PC-3 (cell line): ENCODE measurements at regions not wholly inside any gene's neighbourhood (a gene's known extent, or its start where the extent isn't known, plus 50 kb on each side); places are given as distances from the start of the nearest gene placed in this dataset.

Experiments used
- ATAC-seq: fragments of 200-7000 bp; cut with Tn5 transposase; 2 replicates; pipeline ENCODE4 v1.9.1; 2020; ENCODE audit warnings: mild to moderate bottlenecking, moderate library complexity
- BruUV-seq: library from RNA; stranded (reverse); fragments of 400-500 nt; replicated peaks from 2 replicates; lab custom pipeline; 2021; lab: Mats Ljungman, UMichigan
- CTCF ChIA-PET: fragments of 300-600 bp; sonication (Branson Sonifier 250); formaldehyde crosslinking; loops from one replicate; lab custom pipeline; 2022; ENCODE audit warnings: antibody characterized with exemption; lab: Charles Lee
- POLR2A ChIA-PET: fragments of 300-600 bp; sonication (Branson Sonifier 250); formaldehyde crosslinking; loops from one replicate; lab custom pipeline; 2022; ENCODE audit warnings: antibody characterized with exemption; ENCODE audit not compliant: unreplicated experiment; lab: Charles Lee
- DNase-seq: peaks from one replicate; pipeline ENCODE4 v3.0.0-alpha.2; 2015
- H2AFZ ChIP-seq: fragments of 300-600 bp; sonication (generic); 2 replicates; pipeline ENCODE4 v1.6.0; 2016; ENCODE audit warnings: antibody characterized with exemption, low read length
- H3F3A ChIP-seq: fragments of 300-600 bp; sonication (generic); one replicate; pipeline ENCODE4 v1.6.0; 2017; ENCODE audit warnings: antibody characterized with exemption, low read length, control low read depth, mild to moderate bottlenecking; ENCODE audit not compliant: unreplicated experiment
- H3K27ac ChIP-seq: fragments of 300-600 bp; sonication (generic); 2 replicates; pipeline ENCODE4 v1.5.1; 2016; ENCODE audit warnings: mild to moderate bottlenecking, low read length
- H3K27me3 ChIP-seq: fragments of 300-600 bp; sonication (generic); 2 replicates; pipeline ENCODE4 v1.6.1; 2016; ENCODE audit warnings: low read length, mixed read lengths
- H3K36me3 ChIP-seq: fragments of 300-600 bp; sonication (generic); 2 replicates; pipeline ENCODE4 v1.6.1; 2016; ENCODE audit warnings: low read depth, mixed run types, low read length, mixed read lengths
- H3K4me1 ChIP-seq: fragments of 300-600 bp; sonication (generic); 2 replicates; pipeline ENCODE4 v1.5.1; 2016; ENCODE audit warnings: low read length; ENCODE audit not compliant: insufficient read depth
- H3K4me2 ChIP-seq: fragments of 300-600 bp; sonication (generic); 2 replicates; pipeline ENCODE4 v1.6.0; 2016; ENCODE audit warnings: low read length
- H3K4me3 ChIP-seq: fragments of 300-600 bp; sonication (generic); 2 replicates; pipeline ENCODE4 v1.5.1; 2016; ENCODE audit warnings: mild to moderate bottlenecking, low read length, mixed read lengths
- H3K79me2 ChIP-seq: fragments of 300-600 bp; sonication (generic); 2 replicates; pipeline ENCODE4 v1.6.1; 2017; ENCODE audit warnings: low read length, mixed read lengths
- H3K9ac ChIP-seq: fragments of 300-600 bp; sonication (generic); 2 replicates; pipeline ENCODE4 v1.6.0; 2016; ENCODE audit warnings: mild to moderate bottlenecking, low read length
- H3K9me2 ChIP-seq: fragments of 300-600 bp; sonication (generic); replicated peaks from 2 replicates; pipeline ENCODE4 v1.6.1; 2016; ENCODE audit warnings: mixed run types, low read length, mixed read lengths
- H3K9me3 ChIP-seq: fragments of 300-600 bp; sonication (generic); 2 replicates; pipeline ENCODE4 v1.6.1; 2016; ENCODE audit warnings: low read length, mixed read lengths
- H4K20me1 ChIP-seq: fragments of 300-600 bp; sonication (generic); 2 replicates; pipeline ENCODE4 v1.6.1; 2016; ENCODE audit warnings: low read length, mixed read lengths
- CTCF ChIP-seq: fragments of 300-600 bp; sonication (generic); conservative IDR thresholded peaks from 2 replicates; pipeline ENCODE4 v1.5.1; 2017; ENCODE audit warnings: antibody characterized with exemption, low read depth, mild to moderate bottlenecking, low read length
- EZH2 ChIP-seq: fragments of 300-600 bp; sonication (generic); IDR thresholded peaks from one replicate; pipeline ENCODE4 v1.6.1; 2017; ENCODE audit warnings: antibody characterized with exemption, mild to moderate bottlenecking, low read length; ENCODE audit not compliant: unreplicated experiment
- EZH2phosphoT487 ChIP-seq: fragments of 300-600 bp; sonication (generic); IDR thresholded peaks from 2 replicates; pipeline ENCODE4 v1.6.1; 2018; ENCODE audit warnings: mild to moderate bottlenecking, antibody characterized with exemption, low read length, borderline replicate concordance
- intact Hi-C: fragments of 100-400 bp; cut with micrococcal nuclease; formaldehyde crosslinking; loops from 2 replicates; pipeline ENCODE4 v1.9.0; 2023

- no TSS peak for BruUV-seq
- CTCF ChIA-PET: no interaction called here
Measured at GRCh38 chr20:22944062-22944461, 91.0 kb upstream of the SSTR4 start.

GRCh38 chr20:22944936-22945335 lies 90.2 kb upstream of the SSTR4 start:
- POLR2A ChIA-PET: no interaction called here
- H3K9ac ChIP-seq: no peak overlapping the region
- H3K4me3 ChIP-seq: no peak overlapping the region
- no peaks in the 10 kb centered on the region for H3K36me3 ChIP-seq
- H3K9me3 ChIP-seq: no peaks in the 10 kb centered on the region
- CTCF ChIA-PET: no interaction called here
- no peak overlapping the region for H3K4me2 ChIP-seq
- H3K27me3 ChIP-seq: no peaks in the 10 kb centered on the region
- no peak overlapping the region for H2AFZ ChIP-seq
- intact Hi-C loops: no loop called here
- no peak for DNase-seq
- ATAC-seq: no peak
- peaks cover 10% of the 10 kb centered on the region; the same call in 1 of the 2 replicates for H3K4me1 ChIP-seq
- H4K20me1 ChIP-seq: no peaks in the 10 kb centered on the region
- TF ChIP-seq EZH2 (no peak), EZH2phosphoT487 (no peak), CTCF (no peak)
- H3K27ac ChIP-seq: no peak overlapping the region
- H3F3A ChIP-seq: no peaks in the 10 kb centered on the region
- H3K79me2 ChIP-seq: no peaks in the 10 kb centered on the region
- no peaks in the 10 kb centered on the region for H3K9me2 ChIP-seq
- BruUV-seq: no TSS peak

More at GRCh38 chr20:22944062-22944461, 91.0 kb upstream of the SSTR4 start:
- no peaks in the 10 kb centered on the region for H3K9me2 ChIP-seq
- intact Hi-C loops: no loop called here
- no peak overlapping the region for H3K4me3 ChIP-seq
- H3K9ac ChIP-seq: no peak overlapping the region
- POLR2A ChIA-PET: no interaction called here
- H4K20me1 ChIP-seq: no peaks in the 10 kb centered on the region
- no peak overlapping the region for H2AFZ ChIP-seq
- H3K79me2 ChIP-seq: no peaks in the 10 kb centered on the region
- H3K27me3 ChIP-seq: no peaks in the 10 kb centered on the region
- H3F3A ChIP-seq: no peaks in the 10 kb centered on the region
- no peak for TF ChIP-seq EZH2phosphoT487
- no peak for TF ChIP-seq EZH2
- TF ChIP-seq CTCF: no peak
- H3K4me2 ChIP-seq: no peak overlapping the region
- DNase-seq (no peak), ATAC-seq (no peak)
- H3K4me1 ChIP-seq: 0 out of 2 replicates have a peak, but pooled peaks cover 4% of the 10 kb centered on the region
- no peak overlapping the region for H3K27ac ChIP-seq
- no peaks in the 10 kb centered on the region for H3K36me3 ChIP-seq
- no peaks in the 10 kb centered on the region for H3K9me3 ChIP-seq

GRCh38 chr20:22946596-22946995 lies 88.5 kb upstream of the SSTR4 start:
- DNase-seq (peak; percentile 28), ATAC-seq (no peak)
- H3K79me2 ChIP-seq: no peaks in the 10 kb centered on the region
- H3K36me3 ChIP-seq: no peaks in the 10 kb centered on the region
- no peaks in the 10 kb centered on the region for H3K9me3 ChIP-seq
- no peak for TF ChIP-seq EZH2
- POLR2A ChIA-PET: no interaction called here
- no peak overlapping the region for H3K9ac ChIP-seq
- intact Hi-C loops: no loop called here
- H4K20me1 ChIP-seq: no peaks in the 10 kb centered on the region
- H2AFZ ChIP-seq: no peak overlapping the region
- no TSS peak for BruUV-seq
- H3K9me2 ChIP-seq: no peaks in the 10 kb centered on the region
- H3K4me2 ChIP-seq: no peak overlapping the region
- H3K4me1 ChIP-seq: peaks cover 14% of the 10 kb centered on the region; the same call in 1 of the 2 replicates
- no peaks in the 10 kb centered on the region for H3K27me3 ChIP-seq
- no peak overlapping the region for H3K4me3 ChIP-seq
- H3F3A ChIP-seq: no peaks in the 10 kb centered on the region
- H3K27ac ChIP-seq: no peak overlapping the region
- CTCF ChIA-PET: no interaction called here
